HepG2 (cell line): ENCODE measurements at regions not wholly inside any gene's neighbourhood (a gene's known extent, or its start where the extent isn't known, plus 50 kb on each side); places are given as distances from the start of the nearest gene placed in this dataset.

Experiments
- ATF7 ChIP-seq, 2 experiments: fragments of 450-650 bp in 1 of 2; sonication (generic) in 1 of 2; formaldehyde crosslinking in 1 of 2; IDR thresholded peaks; 2 replicates each; pipeline versions ENCODE4 v1.4.0 to v1.6.1; 2016 to 2020; ENCODE audit warnings: antibody characterized with exemption in 1 of 2, mild to moderate bottlenecking in 1 of 2, missing genetic modification reagents in 1 of 2
- CREB1 ChIP-seq, 2 experiments: fragments of 450-650 bp in 1 of 2; IDR thresholded peaks; 2 replicates each; pipeline ENCODE4 v1.6.1; 2016 to 2017; ENCODE audit warnings: control low read depth in 1 of 2, mild to moderate bottlenecking in 1 of 2, missing compliant biosample characterization in 1 of 2, missing genetic modification characterization in 1 of 2
- ERF ChIP-seq: IDR thresholded peaks from 2 replicates; pipeline ENCODE4 v1.6.1; 2018; ENCODE audit warnings: missing biosample characterization, missing genetic modification reagents
- HIVEP1 ChIP-seq: sonication (generic); formaldehyde crosslinking; IDR thresholded peaks from 2 replicates; pipeline ENCODE4 v1.4.0; 2020; ENCODE audit warnings: mild to moderate bottlenecking, missing genetic modification reagents
- HMG20A ChIP-seq: IDR thresholded peaks from 2 replicates; pipeline ENCODE4 v1.6.1; 2016; ENCODE audit warnings: borderline replicate concordance
- HNRNPH1 ChIP-seq: fragments of 200-400 bp; formaldehyde crosslinking; optimal IDR thresholded peaks from 2 replicates; pipeline ENCODE3; 2017; ENCODE audit warnings: mild to moderate bottlenecking, low read depth, low read length
- HOXA5 ChIP-seq: sonication (generic); formaldehyde crosslinking; IDR thresholded peaks from 2 replicates; pipeline ENCODE4 v1.4.0; 2020; ENCODE audit warnings: missing genetic modification reagents
- JUN ChIP-seq: sonication (generic); formaldehyde crosslinking; IDR thresholded peaks from 2 replicates; pipeline ENCODE4 v1.4.0; 2020; ENCODE audit warnings: mild to moderate bottlenecking, missing genetic modification reagents
- KLF16 ChIP-seq, 2 experiments: sonication (generic) in 1 of 2; formaldehyde crosslinking in 1 of 2; IDR thresholded peaks; 2 replicates each; pipeline versions ENCODE4 v1.6.1 to v1.8.0; 2016 to 2023; ENCODE audit warnings: missing genetic modification reagents in 2 of 2, missing compliant biosample characterization in 1 of 2
- MIER2 ChIP-seq: IDR thresholded peaks from 2 replicates; pipeline ENCODE4 v1.6.1; 2016; ENCODE audit warnings: missing biosample characterization, missing genetic modification reagents
- MTF2 ChIP-seq: sonication (generic); formaldehyde crosslinking; IDR thresholded peaks from 2 replicates; pipeline ENCODE4 v1.5.0; 2020; ENCODE audit warnings: missing genetic modification reagents, borderline replicate concordance
- NFIB ChIP-seq: sonication (generic); formaldehyde crosslinking; IDR thresholded peaks from 2 replicates; pipeline ENCODE4 v1.9.0; 2021; ENCODE audit warnings: missing genetic modification reagents, mild to moderate bottlenecking, borderline replicate concordance
- RFX1 ChIP-seq: fragments of 450-650 bp; IDR thresholded peaks from 2 replicates; pipeline ENCODE4 v1.6.1; 2017
- SALL2 ChIP-seq: sonication (generic); formaldehyde crosslinking; IDR thresholded peaks from 2 replicates; pipeline ENCODE4 v1.8.1; 2023; ENCODE audit warnings: mild to moderate bottlenecking, missing genetic modification reagents, inconsistent platforms
- SRF ChIP-seq: IDR thresholded peaks from 2 replicates; pipeline ENCODE4 v1.6.1; 2011; ENCODE audit warnings: mild to moderate bottlenecking, low read depth, low read length, moderate library complexity
- ZNF33B ChIP-seq: sonication (generic); formaldehyde crosslinking; IDR thresholded peaks from 2 replicates; pipeline ENCODE4 v1.5.1; 2020; ENCODE audit warnings: mild to moderate bottlenecking, missing genetic modification reagents
- ZNF383 ChIP-seq: sonication (generic); formaldehyde crosslinking; IDR thresholded peaks from 2 replicates; pipeline ENCODE4 v1.4.0; 2020; ENCODE audit warnings: missing genetic modification reagents, mild to moderate bottlenecking, borderline replicate concordance
- ZNF550 ChIP-seq: sonication (generic); formaldehyde crosslinking; IDR thresholded peaks from 2 replicates; pipeline ENCODE4 v1.4.0; 2020; ENCODE audit warnings: mild to moderate bottlenecking, missing genetic modification reagents, borderline replicate concordance
- ZNF569 ChIP-seq: sonication (generic); formaldehyde crosslinking; IDR thresholded peaks from 2 replicates; pipeline ENCODE4 v1.5.0; 2020; ENCODE audit warnings: mild to moderate bottlenecking, missing genetic modification reagents, moderate library complexity, borderline replicate concordance
- ZNF570 ChIP-seq: sonication (generic); formaldehyde crosslinking; IDR thresholded peaks from 2 replicates; pipeline ENCODE4 v1.4.0; 2020; ENCODE audit warnings: mild to moderate bottlenecking, missing genetic modification reagents, borderline replicate concordance
- ZNF616 ChIP-seq: sonication (generic); formaldehyde crosslinking; IDR thresholded peaks from 2 replicates; pipeline ENCODE4 v1.5.0; 2020; ENCODE audit warnings: low read depth, mild to moderate bottlenecking, missing genetic modification reagents
- ZNF75D ChIP-seq: sonication (generic); formaldehyde crosslinking; IDR thresholded peaks from 2 replicates; pipeline ENCODE4 v1.8.1; 2023; ENCODE audit warnings: missing genetic modification reagents, mild to moderate bottlenecking, borderline replicate concordance
- TF ChIP-seq, protein P1 (sequence below): IDR thresholded peaks from 2 replicates; pipeline ENCODE4 v1.6.1; 2012; ENCODE audit warnings: inconsistent platforms
- TF ChIP-seq, protein P2 (sequence below): sonication (generic); formaldehyde crosslinking; IDR thresholded peaks from 2 replicates; pipeline ENCODE4 v1.5.0; 2020; ENCODE audit warnings: missing genetic modification reagents, mild to moderate bottlenecking, borderline replicate concordance
- TF ChIP-seq, protein P3 (sequence below): IDR thresholded peaks from 2 replicates; pipeline ENCODE4 v1.6.1; 2016; ENCODE audit warnings: low read depth, control low read depth
- TF ChIP-seq, protein P4 (sequence below): sonication (generic); formaldehyde crosslinking; IDR thresholded peaks from 2 replicates; pipeline ENCODE4 v1.5.1; 2020; ENCODE audit warnings: mild to moderate bottlenecking, missing genetic modification reagents, borderline replicate concordance

DNA sequence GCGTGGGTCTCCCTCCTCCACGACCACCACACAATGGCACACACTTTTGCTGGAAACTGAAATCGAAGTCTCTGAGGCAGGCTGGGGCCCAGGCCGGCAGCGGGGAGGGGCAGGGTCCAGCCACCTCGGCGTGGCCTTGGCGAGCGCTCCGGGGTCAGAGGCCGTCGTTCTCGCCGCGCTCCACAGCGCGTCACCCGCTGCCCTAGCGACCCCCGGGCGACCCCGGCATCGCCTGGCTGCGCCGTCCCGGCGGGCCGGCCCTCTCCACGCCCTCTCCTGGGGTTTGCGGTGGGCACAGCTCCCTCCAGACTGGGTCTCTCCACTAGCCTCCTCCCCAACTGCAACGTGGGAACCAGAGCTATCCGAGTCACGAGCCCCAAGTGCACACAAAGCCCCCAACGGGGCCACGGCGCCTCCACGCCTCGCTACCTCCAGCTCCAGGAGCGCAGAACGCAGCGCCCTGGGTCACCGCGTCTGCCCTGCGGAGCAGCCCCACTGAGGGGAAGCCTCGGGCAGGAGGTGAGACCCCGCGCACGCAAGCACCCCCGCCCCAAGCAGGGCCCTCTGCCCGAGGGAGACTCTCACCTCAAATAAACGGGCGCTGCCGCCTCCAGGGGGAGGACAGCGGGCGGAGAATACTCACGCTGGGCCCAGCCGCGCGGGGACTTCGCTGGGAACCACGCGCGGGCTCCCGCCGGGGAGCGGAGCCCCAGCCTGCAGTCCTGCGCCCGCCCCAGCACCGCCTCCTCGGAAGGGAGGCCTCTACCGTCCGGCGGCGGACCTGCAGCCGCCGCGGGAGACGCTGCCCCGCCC is 134.0 kb upstream of the BARHL2 start (continued):
- no peak for TF ChIP-seq ZNF75D (CRISPR knock-in tag)
- TF ChIP-seq HIVEP1: peak; percentile 39; the same call in 1 of the 2 replicates
- TF ChIP-seq MIER2 (CRISPR knock-in tag): no peak
- TF ChIP-seq, protein P1, sequence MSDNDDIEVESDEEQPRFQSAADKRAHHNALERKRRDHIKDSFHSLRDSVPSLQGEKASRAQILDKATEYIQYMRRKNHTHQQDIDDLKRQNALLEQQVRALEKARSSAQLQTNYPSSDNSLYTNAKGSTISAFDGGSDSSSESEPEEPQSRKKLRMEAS: peak; percentile 43
- no peak for TF ChIP-seq ZNF550 (CRISPR knock-in tag)
- TF ChIP-seq CREB1 (IDR thresholded peaks at IDR 0.05): no peak; the same call in 1 of the 2 replicates
- no peak for TF ChIP-seq CREB1 (CRISPR knock-in tag; IDR thresholded peaks at IDR 0.05)
- TF ChIP-seq, protein P2, sequence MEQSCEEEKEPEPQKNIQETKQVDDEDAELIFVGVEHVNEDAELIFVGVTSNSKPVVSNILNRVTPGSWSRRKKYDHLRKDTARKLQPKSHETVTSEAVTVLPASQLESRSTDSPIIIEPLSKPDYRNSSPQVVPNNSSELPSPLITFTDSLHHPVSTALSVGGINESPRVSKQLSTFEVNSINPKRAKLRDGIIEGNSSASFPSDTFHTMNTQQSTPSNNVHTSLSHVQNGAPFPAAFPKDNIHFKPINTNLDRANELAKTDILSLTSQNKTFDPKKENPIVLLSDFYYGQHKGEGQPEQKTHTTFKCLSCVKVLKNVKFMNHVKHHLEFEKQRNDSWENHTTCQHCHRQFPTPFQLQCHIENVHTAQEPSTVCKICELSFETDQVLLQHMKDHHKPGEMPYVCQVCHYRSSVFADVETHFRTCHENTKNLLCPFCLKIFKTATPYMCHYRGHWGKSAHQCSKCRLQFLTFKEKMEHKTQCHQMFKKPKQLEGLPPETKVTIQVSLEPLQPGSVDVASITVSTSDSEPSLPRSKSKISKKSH (CRISPR knock-in tag): 0 out of 2 replicates have a peak, but pooled peaks have one; percentile 17
- TF ChIP-seq KLF16 (CRISPR knock-in tag; IDR thresholded peaks at IDR 0.05): no peak
- TF ChIP-seq ATF7 (IDR thresholded peaks at IDR 0.05): no peak
- no peak for TF ChIP-seq ATF7 (CRISPR knock-in tag; IDR thresholded peaks at IDR 0.05)
- TF ChIP-seq JUN (CRISPR knock-in tag): no peak
- TF ChIP-seq, protein P3, sequence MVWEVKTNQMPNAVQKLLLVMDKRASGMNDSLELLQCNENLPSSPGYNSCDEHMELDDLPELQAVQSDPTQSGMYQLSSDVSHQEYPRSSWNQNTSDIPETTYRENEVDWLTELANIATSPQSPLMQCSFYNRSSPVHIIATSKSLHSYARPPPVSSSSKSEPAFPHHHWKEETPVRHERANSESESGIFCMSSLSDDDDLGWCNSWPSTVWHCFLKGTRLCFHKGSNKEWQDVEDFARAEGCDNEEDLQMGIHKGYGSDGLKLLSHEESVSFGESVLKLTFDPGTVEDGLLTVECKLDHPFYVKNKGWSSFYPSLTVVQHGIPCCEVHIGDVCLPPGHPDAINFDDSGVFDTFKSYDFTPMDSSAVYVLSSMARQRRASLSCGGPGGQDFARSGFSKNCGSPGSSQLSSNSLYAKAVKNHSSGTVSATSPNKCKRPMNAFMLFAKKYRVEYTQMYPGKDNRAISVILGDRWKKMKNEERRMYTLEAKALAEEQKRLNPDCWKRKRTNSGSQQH: no peak
- no peak for TF ChIP-seq HMG20A (CRISPR knock-in tag)
- no peak for TF ChIP-seq ZNF383 (CRISPR knock-in tag)
- TF ChIP-seq HOXA5: no peak; the same call in 1 of the 2 replicates
- no peak for TF ChIP-seq ZNF33B (CRISPR knock-in tag)
- TF ChIP-seq ZNF570: no peak
- TF ChIP-seq, protein P4, sequence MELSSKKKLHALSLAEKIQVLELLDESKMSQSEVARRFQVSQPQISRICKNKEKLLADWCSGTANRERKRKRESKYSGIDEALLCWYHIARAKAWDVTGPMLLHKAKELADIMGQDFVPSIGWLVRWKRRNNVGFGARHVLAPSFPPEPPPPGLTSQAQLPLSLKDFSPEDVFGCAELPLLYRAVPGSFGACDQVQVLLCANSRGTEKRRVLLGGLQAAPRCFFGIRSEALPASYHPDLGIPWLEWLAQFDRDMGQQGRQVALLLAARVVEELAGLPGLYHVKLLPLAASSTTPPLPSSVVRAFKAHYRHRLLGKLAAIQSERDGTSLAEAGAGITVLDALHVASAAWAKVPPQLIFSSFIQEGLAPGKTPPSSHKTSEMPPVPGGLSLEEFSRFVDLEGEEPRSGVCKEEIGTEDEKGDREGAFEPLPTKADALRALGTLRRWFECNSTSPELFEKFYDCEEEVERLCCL (CRISPR knock-in tag): no peak
- TF ChIP-seq ZNF616 (CRISPR knock-in tag): peak; percentile 55; the same call in 1 of the 2 replicates
- TF ChIP-seq SRF: no peak
- TF ChIP-seq ZNF569 (CRISPR knock-in tag): no peak
- TF ChIP-seq RFX1: no peak; the same call in 1 of the 2 replicates
- TF ChIP-seq MTF2 (CRISPR knock-in tag): no peak
- TF ChIP-seq NFIB (CRISPR knock-in tag): no peak
- TF ChIP-seq HNRNPH1: no peak
- TF ChIP-seq SALL2: peak; percentile 54; the same call in 1 of the 2 replicates
- 0 out of 2 replicates have a peak, but pooled peaks have one; percentile 19 for TF ChIP-seq ERF (CRISPR knock-in tag)
